ENCODE measurements at regions not wholly inside any gene's neighbourhood (a gene's known extent, or its start where the extent isn't known, plus 50 kb on each side); places are given as distances from the start of the nearest gene placed in this dataset.
"Not testable (repeated sequence)": the region's sequence is repeated elsewhere in the genome, so short reads cannot be mapped to it uniquely, and the experiment has no call there.

DNA sequence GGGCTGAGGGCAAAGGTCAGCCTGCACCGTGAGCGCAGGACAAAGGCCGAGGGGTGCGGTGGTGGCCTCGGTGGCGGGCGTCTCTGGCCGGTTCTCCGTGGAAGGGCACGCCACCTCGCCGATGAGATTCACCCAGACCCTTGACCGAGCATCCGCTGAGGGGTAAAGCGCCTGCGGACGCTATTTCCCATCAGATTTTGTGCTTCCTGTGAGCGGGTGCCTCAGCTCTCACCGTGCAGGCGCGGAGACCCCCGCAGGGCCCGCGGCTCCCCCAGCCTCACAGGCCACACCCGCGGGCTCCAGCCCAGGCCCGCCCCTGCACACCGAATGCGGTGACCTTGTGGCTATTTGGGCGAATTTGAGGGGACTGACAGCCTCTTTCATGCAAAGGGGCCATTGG, 348.0 kb downstream of the TEX29 start:
- ATAC-seq (replicated peaks in 1 of 4): no peak
- Histone ChIP-seq H3K4me3 (ENCODE audit: control insufficient read depth in 1 of 2, extremely low read depth in 1 of 2, low read length in 1 of 2) (no peak overlapping the region), H3K4me1 (ENCODE audit: control insufficient read depth in 1 of 2, extremely low read depth in 1 of 2, insufficient read depth in 2 of 2, low read length in 2 of 2) (no peaks in the 10 kb centered on the region), H3K27ac (ENCODE audit: low read length) (no peak overlapping the region), H3K36me3 (ENCODE audit: control insufficient read depth in 2 of 2, extremely low read depth in 1 of 2, insufficient read depth in 1 of 2, low read length in 1 of 2) (no peaks in the 10 kb centered on the region), H3K27me3 (replicated peaks in 1 of 2; ENCODE audit: control insufficient read depth in 2 of 2, extremely low read depth in 1 of 2, insufficient read depth in 2 of 2, low read length in 1 of 2) (no peaks in the 10 kb centered on the region), H3K9me3 (no peaks in the 10 kb centered on the region)
- WGBS (ENCODE audit: insufficient coverage): 94% methylated on average over 23 of the region's 30 CpGs
- CTCF ChIA-PET: no interaction called here
- Mint-ChIP-seq H3K9me3 (no peaks in the 10 kb centered on the region), H3K4me1 (no peaks in the 10 kb centered on the region), H3K4me3 (no peak overlapping the region), H3K36me3 (no peaks in the 10 kb centered on the region), H3K27ac (no peak overlapping the region), H3K27me3 (no peaks in the 10 kb centered on the region)
- POLR2A ChIA-PET: no interaction called here
- no peak for DNase-seq

DNA sequence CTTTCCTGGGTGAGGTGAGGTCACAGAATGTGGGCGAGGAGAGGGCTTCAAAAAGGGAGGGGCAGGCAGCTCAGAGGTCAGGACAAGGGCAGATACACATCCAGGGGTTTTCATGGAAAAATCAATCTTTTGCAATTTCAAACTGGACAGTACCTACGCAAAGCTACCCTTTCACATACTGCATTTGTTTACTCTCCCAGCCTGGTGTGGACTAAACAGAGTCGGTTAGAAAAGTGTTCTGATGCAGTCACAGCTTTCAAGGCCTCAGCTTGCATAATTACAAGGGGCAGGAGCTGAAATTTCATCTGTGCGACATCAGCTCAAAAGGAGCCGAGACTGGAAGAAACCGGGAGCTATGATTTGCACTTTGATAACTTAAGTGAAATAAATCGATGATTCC, 351.8 kb downstream of the TEX29 start:
- WGBS (ENCODE audit: insufficient coverage): no CpG with 5 or more reads among the region's 7 CpGs

GRCh38 chr13:111678120-111678882, 357.9 kb downstream of the TEX29 start:
- H3K36me3 Mint-ChIP-seq; H3K4me1 Mint-ChIP-seq; POLR2A ChIA-PET; CTCF ChIA-PET; H3K4me3 ChIP-seq (ENCODE audit: control insufficient read depth in 1 of 2, extremely low read depth in 1 of 2, low read length in 1 of 2); H3K4me1 ChIP-seq (ENCODE audit: control insufficient read depth in 1 of 2, extremely low read depth in 1 of 2, insufficient read depth in 2 of 2, low read length in 2 of 2); H3K27me3 ChIP-seq (replicated peaks in 1 of 2; ENCODE audit: control insufficient read depth in 2 of 2, extremely low read depth in 1 of 2, insufficient read depth in 2 of 2, low read length in 1 of 2); DNase-seq; H3K27ac Mint-ChIP-seq; ATAC-seq (replicated peaks in 1 of 4); H3K27ac ChIP-seq (ENCODE audit: low read length); H3K9me3 ChIP-seq; H3K36me3 ChIP-seq (ENCODE audit: control insufficient read depth in 2 of 2, extremely low read depth in 1 of 2, insufficient read depth in 1 of 2, low read length in 1 of 2); H3K9me3 Mint-ChIP-seq; H3K4me3 Mint-ChIP-seq; H3K27me3 Mint-ChIP-seq: not testable (repeated sequence)
- no CpG with 5 or more reads among the region's 33 CpGs for WGBS (ENCODE audit: insufficient coverage)

More for the DNA sequence above, 351.8 kb downstream of the TEX29 start:
- H3K27me3 Mint-ChIP-seq; H3K36me3 ChIP-seq (ENCODE audit: control insufficient read depth in 2 of 2, extremely low read depth in 1 of 2, insufficient read depth in 1 of 2, low read length in 1 of 2); DNase-seq; H3K27ac Mint-ChIP-seq; POLR2A ChIA-PET; H3K4me1 Mint-ChIP-seq; H3K9me3 ChIP-seq; H3K4me3 ChIP-seq (ENCODE audit: control insufficient read depth in 1 of 2, extremely low read depth in 1 of 2, low read length in 1 of 2); H3K4me1 ChIP-seq (ENCODE audit: control insufficient read depth in 1 of 2, extremely low read depth in 1 of 2, insufficient read depth in 2 of 2, low read length in 2 of 2); H3K36me3 Mint-ChIP-seq; H3K4me3 Mint-ChIP-seq; H3K9me3 Mint-ChIP-seq; ATAC-seq (replicated peaks in 1 of 4); H3K27ac ChIP-seq (ENCODE audit: low read length); CTCF ChIA-PET; H3K27me3 ChIP-seq (replicated peaks in 1 of 2; ENCODE audit: control insufficient read depth in 2 of 2, extremely low read depth in 1 of 2, insufficient read depth in 2 of 2, low read length in 1 of 2): not testable (repeated sequence)

DNA sequence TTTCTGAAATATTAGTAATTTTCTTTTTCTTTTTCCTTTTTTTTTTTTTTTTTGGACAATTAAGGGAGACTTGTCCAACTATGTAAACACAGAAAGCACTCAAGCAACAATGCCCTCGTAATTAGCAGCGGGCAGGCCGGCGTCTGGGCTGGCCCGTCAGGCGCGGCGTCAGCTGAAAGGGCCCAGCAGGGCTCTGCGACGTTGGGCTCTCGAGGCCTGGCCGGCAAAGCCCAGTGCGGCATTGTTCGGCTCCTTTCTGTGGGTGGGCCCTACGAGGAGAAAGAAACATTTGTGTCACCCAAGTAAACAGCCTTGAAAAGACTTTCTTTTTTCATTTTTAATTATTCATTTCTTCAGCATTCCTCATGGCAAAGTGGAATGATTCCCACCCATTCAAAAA, 359.2 kb downstream of the TEX29 start:
- DNase-seq; H3K27ac Mint-ChIP-seq; CTCF ChIA-PET; H3K27me3 ChIP-seq (replicated peaks in 1 of 2; ENCODE audit: control insufficient read depth in 2 of 2, extremely low read depth in 1 of 2, insufficient read depth in 2 of 2, low read length in 1 of 2); POLR2A ChIA-PET; H3K27ac ChIP-seq (ENCODE audit: low read length); H3K4me1 ChIP-seq (ENCODE audit: control insufficient read depth in 1 of 2, extremely low read depth in 1 of 2, insufficient read depth in 2 of 2, low read length in 2 of 2); H3K36me3 ChIP-seq (ENCODE audit: control insufficient read depth in 2 of 2, extremely low read depth in 1 of 2, insufficient read depth in 1 of 2, low read length in 1 of 2); H3K4me3 Mint-ChIP-seq; H3K9me3 Mint-ChIP-seq; ATAC-seq (replicated peaks in 1 of 4); H3K27me3 Mint-ChIP-seq; H3K9me3 ChIP-seq; H3K4me1 Mint-ChIP-seq; H3K36me3 Mint-ChIP-seq; H3K4me3 ChIP-seq (ENCODE audit: control insufficient read depth in 1 of 2, extremely low read depth in 1 of 2, low read length in 1 of 2): not testable (repeated sequence)
- WGBS (ENCODE audit: insufficient coverage): no CpG with 5 or more reads among the region's 15 CpGs

- H3K27ac ChIP-seq (ENCODE audit: low read length); H3K4me3 Mint-ChIP-seq; H3K9me3 Mint-ChIP-seq; POLR2A ChIA-PET; H3K36me3 ChIP-seq (ENCODE audit: control insufficient read depth in 2 of 2, extremely low read depth in 1 of 2, insufficient read depth in 1 of 2, low read length in 1 of 2); H3K27me3 Mint-ChIP-seq; ATAC-seq (replicated peaks in 1 of 4); H3K4me1 Mint-ChIP-seq; H3K27ac Mint-ChIP-seq; H3K4me3 ChIP-seq (ENCODE audit: control insufficient read depth in 1 of 2, extremely low read depth in 1 of 2, low read length in 1 of 2); CTCF ChIA-PET; H3K27me3 ChIP-seq (replicated peaks in 1 of 2; ENCODE audit: control insufficient read depth in 2 of 2, extremely low read depth in 1 of 2, insufficient read depth in 2 of 2, low read length in 1 of 2); H3K4me1 ChIP-seq (ENCODE audit: control insufficient read depth in 1 of 2, extremely low read depth in 1 of 2, insufficient read depth in 2 of 2, low read length in 2 of 2); H3K36me3 Mint-ChIP-seq; H3K9me3 ChIP-seq; DNase-seq: not testable (repeated sequence)
- no CpG with 5 or more reads among the region's 13 CpGs for WGBS (ENCODE audit: insufficient coverage)
These were observed 359.7 kb downstream of the TEX29 start for GRCh38 chr13:111680100-111680499.

- WGBS (ENCODE audit: insufficient coverage): no CpG with 5 or more reads among the region's 2 CpGs
- H3K4me1 Mint-ChIP-seq; H3K4me1 ChIP-seq (ENCODE audit: control insufficient read depth in 1 of 2, extremely low read depth in 1 of 2, insufficient read depth in 2 of 2, low read length in 2 of 2); ATAC-seq (replicated peaks in 1 of 4); CTCF ChIA-PET; H3K27ac ChIP-seq (ENCODE audit: low read length); DNase-seq; H3K4me3 Mint-ChIP-seq; H3K9me3 ChIP-seq; H3K4me3 ChIP-seq (ENCODE audit: control insufficient read depth in 1 of 2, extremely low read depth in 1 of 2, low read length in 1 of 2); H3K27me3 ChIP-seq (replicated peaks in 1 of 2; ENCODE audit: control insufficient read depth in 2 of 2, extremely low read depth in 1 of 2, insufficient read depth in 2 of 2, low read length in 1 of 2); H3K27ac Mint-ChIP-seq; H3K27me3 Mint-ChIP-seq; POLR2A ChIA-PET; H3K36me3 Mint-ChIP-seq; H3K36me3 ChIP-seq (ENCODE audit: control insufficient read depth in 2 of 2, extremely low read depth in 1 of 2, insufficient read depth in 1 of 2, low read length in 1 of 2); H3K9me3 Mint-ChIP-seq: not testable (repeated sequence)
These were observed 371.6 kb downstream of the TEX29 start for GRCh38 chr13:111692028-111692427.

GRCh38 chr13:111696121-111696520, 370.8 kb upstream of the SOX1 start:
- H3K9me3 Mint-ChIP-seq; H3K36me3 ChIP-seq (ENCODE audit: control insufficient read depth in 2 of 2, extremely low read depth in 1 of 2, insufficient read depth in 1 of 2, low read length in 1 of 2); H3K27ac Mint-ChIP-seq; H3K27me3 Mint-ChIP-seq; H3K4me1 Mint-ChIP-seq; H3K4me1 ChIP-seq (ENCODE audit: control insufficient read depth in 1 of 2, extremely low read depth in 1 of 2, insufficient read depth in 2 of 2, low read length in 2 of 2); DNase-seq; ATAC-seq (replicated peaks in 1 of 4); POLR2A ChIA-PET; H3K27me3 ChIP-seq (replicated peaks in 1 of 2; ENCODE audit: control insufficient read depth in 2 of 2, extremely low read depth in 1 of 2, insufficient read depth in 2 of 2, low read length in 1 of 2); H3K4me3 Mint-ChIP-seq; CTCF ChIA-PET; H3K4me3 ChIP-seq (ENCODE audit: control insufficient read depth in 1 of 2, extremely low read depth in 1 of 2, low read length in 1 of 2); H3K36me3 Mint-ChIP-seq; H3K27ac ChIP-seq (ENCODE audit: low read length); H3K9me3 ChIP-seq: not testable (repeated sequence)
- WGBS (ENCODE audit: insufficient coverage): no CpG with 5 or more reads among the region's 11 CpGs
